Tibial nerve (tissue), 4 donors: ENCODE measurements at regions not wholly inside any gene's neighbourhood (a gene's known extent, or its start where the extent isn't known, plus 50 kb on each side); places are given as distances from the start of the nearest gene placed in this dataset.

Experiments used
- DNase-seq, 2 donors: peaks; one replicate each; pipeline ENCODE4 v3.0.0-alpha.2; 2019; ENCODE audit warnings: low spot score in 2 of 2
- H3K27ac ChIP-seq, 4 donors: fragments of 200-600 bp; sonication (generic) in 3 of 4; one replicate each; pipeline ENCODE4 v1.5.1; 2017 to 2019; ENCODE audit warnings: mild to moderate bottlenecking in 1 of 4
- H3K27me3 ChIP-seq, 2 donors: fragments of 200-600 bp; sonication (generic) in 1 of 2; one replicate each; pipeline versions ENCODE4 v1.5.1 to v1.6.0; 2017 to 2019
- H3K36me3 ChIP-seq, 3 donors: fragments of 200-600 bp; sonication (generic); one replicate each; pipeline ENCODE4 v1.5.1; 2018 to 2019
- H3K4me1 ChIP-seq, 4 donors: fragments of 200-600 bp; sonication (generic) in 3 of 4; one replicate each; pipeline ENCODE4 v1.5.1; 2017 to 2019
- H3K4me3 ChIP-seq, 4 donors: fragments of 200-600 bp; sonication (generic) in 3 of 4; one replicate each; pipeline ENCODE4 v1.5.1; 2017 to 2019; ENCODE audit warnings: mild to moderate bottlenecking in 1 of 4, moderate library complexity in 1 of 4
- H3K9me3 ChIP-seq, 4 donors: fragments of 200-600 bp; sonication (generic) in 3 of 4; one replicate each; pipeline ENCODE4 v1.5.1; 2017 to 2019
- CTCF ChIP-seq, 5 experiments: fragments of 200-600 bp in 3 of 5; fragments of 450-650 bp in 2 of 5; sonication (generic) in 3 of 5; IDR thresholded peaks; one replicate each; pipeline ENCODE4 v1.5.1; 2016 to 2019; ENCODE audit warnings: antibody characterized with exemption in 5 of 5, mild to moderate bottlenecking in 3 of 5, moderate library complexity in 2 of 5
- EP300 ChIP-seq, 2 donors: sonication (generic); formaldehyde crosslinking; IDR thresholded peaks; one replicate each; pipeline ENCODE4 v1.6.1; 2017; ENCODE audit warnings: antibody characterized with exemption in 2 of 2, mild to moderate bottlenecking in 1 of 2
- POLR2A ChIP-seq, 2 donors: fragments of 450-650 bp; IDR thresholded peaks; one replicate each; pipeline ENCODE4 v1.6.1; 2017; ENCODE audit warnings: antibody characterized with exemption in 2 of 2, mild to moderate bottlenecking in 2 of 2, moderate library complexity in 2 of 2
- WGBS, 2 donors: methylation state at CpG; one replicate each; pipeline ENCODE4 v1.1.5; 2018; 5-methylcytosine and 5-hydroxymethylcytosine counted together

DNA sequence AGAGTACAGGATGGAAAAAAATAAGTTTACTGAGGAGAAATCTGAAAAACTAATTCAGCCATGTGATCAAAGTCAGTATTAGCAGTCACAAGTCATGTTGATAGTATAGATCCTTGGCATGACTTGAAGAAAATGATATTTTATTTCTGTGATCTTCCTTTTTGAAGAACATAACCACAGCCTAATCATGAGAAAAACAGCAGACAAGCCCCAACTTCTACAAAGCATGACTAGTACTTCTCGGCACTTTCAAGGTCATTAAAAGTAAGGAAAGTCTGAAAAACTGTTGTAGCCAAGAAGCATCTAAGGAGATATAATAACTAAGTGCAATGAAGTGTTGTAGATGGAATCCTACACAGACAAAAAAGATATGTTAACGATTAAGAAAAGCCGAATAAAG is 264.1 kb upstream of the FOXG1 start:
- Histone ChIP-seq H3K4me3 (no peak overlapping the region), H3K36me3 (no peaks in the 10 kb centered on the region), H3K4me1 (no peaks in the 10 kb centered on the region), H3K27ac (no peak overlapping the region), H3K27me3 (no peaks in the 10 kb centered on the region), H3K9me3 (peaks cover 0 to 7% (median 0%) of the 10 kb centered on the region in 4 donors)
- DNase-seq = no peak
- 88 to 89% methylated on average over 3 of the region's 3 CpGs for WGBS, 2 donors
- TF ChIP-seq CTCF (IDR thresholded peaks at IDR 0.05) (no peak), EP300 (IDR thresholded peaks at IDR 0.05) (no peak), POLR2A (IDR thresholded peaks at IDR 0.05) (no peak)

GRCh38 chr14:28515571-28515970 is 251.0 kb upstream of the FOXG1 start:
- Histone ChIP-seq H3K4me1 (no peaks in the 10 kb centered on the region), H3K27ac (no peak overlapping the region), H3K9me3 (no peaks in the 10 kb centered on the region), H3K36me3 (no peaks in the 10 kb centered on the region), H3K27me3 (no peaks in the 10 kb centered on the region), H3K4me3 (no peak overlapping the region)
- 54 to 64% methylated on average over 3 of the region's 3 CpGs for WGBS, 2 donors
- DNase-seq = no peak
- no peak for TF ChIP-seq POLR2A (IDR thresholded peaks at IDR 0.05)

- 95 to 96% methylated on average over 4 to 5 of the region's 5 CpGs for WGBS, 2 donors
- H3K9me3 ChIP-seq = no peaks in the 10 kb centered on the region
- no peak for DNase-seq
- H3K4me1 ChIP-seq = no peaks in the 10 kb centered on the region
- H3K4me3 ChIP-seq = no peak overlapping the region
- no peak for TF ChIP-seq EP300 (IDR thresholded peaks at IDR 0.05)
- TF ChIP-seq POLR2A (IDR thresholded peaks at IDR 0.05) = no peak
- TF ChIP-seq CTCF (IDR thresholded peaks at IDR 0.05) = no peak
- no peak overlapping the region for H3K27ac ChIP-seq
- no peaks in the 10 kb centered on the region for H3K36me3 ChIP-seq
- no peaks in the 10 kb centered on the region for H3K27me3 ChIP-seq
Observed at GRCh38 chr14:28536889-28537288, 229.7 kb upstream of the FOXG1 start.

GRCh38 chr14:28542040-28542439 is 224.5 kb upstream of the FOXG1 start:
- Histone ChIP-seq H3K27me3 (no peaks in the 10 kb centered on the region), H3K4me1 (no peaks in the 10 kb centered on the region), H3K4me3 (no peak overlapping the region), H3K27ac (no peak overlapping the region), H3K9me3 (no peaks in the 10 kb centered on the region), H3K36me3 (no peaks in the 10 kb centered on the region)
- WGBS, 2 donors = 79 to 85% methylated on average over 2 of the region's 2 CpGs
- TF ChIP-seq POLR2A (IDR thresholded peaks at IDR 0.05) = no peak
- no peak for TF ChIP-seq EP300 (IDR thresholded peaks at IDR 0.05)
- TF ChIP-seq CTCF (IDR thresholded peaks at IDR 0.05) = no peak
- DNase-seq = no peak

DNA sequence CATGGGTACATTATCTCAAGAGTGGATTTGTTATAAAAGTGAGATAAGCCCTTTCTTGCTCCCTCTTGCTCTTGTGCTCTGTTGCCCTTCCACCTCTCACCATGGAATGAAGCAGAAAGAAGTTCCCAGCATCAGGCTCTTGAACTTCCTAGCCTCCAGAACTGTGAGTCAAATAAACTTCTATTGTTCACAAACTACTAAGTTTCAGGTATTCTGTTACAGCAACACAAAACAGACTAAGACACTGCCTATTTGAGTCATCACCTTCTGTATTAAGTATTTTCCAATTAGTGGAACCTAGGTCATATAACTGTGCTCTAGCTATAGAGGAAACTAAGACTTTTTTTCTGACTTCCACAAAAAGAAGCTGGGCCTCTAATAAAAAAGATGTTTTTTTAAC is 201.2 kb upstream of the FOXG1 start:
- no peak overlapping the region for H3K4me3 ChIP-seq
- H3K9me3 ChIP-seq = no peaks in the 10 kb centered on the region
- no peaks in the 10 kb centered on the region for H3K27me3 ChIP-seq
- no peaks in the 10 kb centered on the region for H3K4me1 ChIP-seq
- no peak for TF ChIP-seq POLR2A (IDR thresholded peaks at IDR 0.05)
- no peak for TF ChIP-seq CTCF (IDR thresholded peaks at IDR 0.05)
- no peak for TF ChIP-seq EP300 (IDR thresholded peaks at IDR 0.05)
- H3K27ac ChIP-seq = no peak overlapping the region
- DNase-seq = no peak
- H3K36me3 ChIP-seq = no peaks in the 10 kb centered on the region

DNA sequence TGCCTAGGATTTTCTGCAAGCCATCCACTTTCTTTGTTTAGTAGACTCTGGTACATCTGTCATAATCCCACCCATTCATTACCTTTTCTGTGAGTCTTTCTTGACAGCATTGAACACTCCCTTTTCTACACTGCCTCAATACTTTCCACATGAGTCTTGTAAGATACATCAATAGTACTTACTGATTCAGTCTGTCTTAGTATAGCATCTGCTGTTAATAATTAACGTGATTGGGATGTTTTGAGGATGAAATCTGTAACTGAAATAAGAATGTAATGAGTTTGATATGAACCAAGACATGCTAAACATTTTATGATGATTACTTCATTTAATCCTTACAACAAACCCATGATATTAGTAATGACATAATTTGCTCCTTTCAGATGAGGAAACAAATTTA is 196.2 kb upstream of the FOXG1 start:
- H3K36me3 ChIP-seq = no peaks in the 10 kb centered on the region
- H3K4me3 ChIP-seq = no peak overlapping the region
- DNase-seq = no peak
- TF ChIP-seq CTCF (IDR thresholded peaks at IDR 0.05) = no peak
- no peak for TF ChIP-seq EP300 (IDR thresholded peaks at IDR 0.05)
- no peak for TF ChIP-seq POLR2A (IDR thresholded peaks at IDR 0.05)
- WGBS, 2 donors = 46 to 51% methylated on average over 1 of the region's 1 CpG
- no peak overlapping the region for H3K27ac ChIP-seq
- no peaks in the 10 kb centered on the region for H3K27me3 ChIP-seq
- peaks cover 0 to 19% (median 0%) of the 10 kb centered on the region in 4 donors for H3K9me3 ChIP-seq
- no peaks in the 10 kb centered on the region for H3K4me1 ChIP-seq
